HL-60 (cell line): ENCODE measurements at regions not wholly inside any gene's neighbourhood (a gene's known extent, or its start where the extent isn't known, plus 50 kb on each side); places are given as distances from the start of the nearest gene placed in this dataset.

ENCODE experiments used
- DNase-seq, 2 experiments: peaks; one replicate each; pipeline ENCODE4 v3.0.0-alpha.2; 2010 to 2020; ENCODE audit warnings: low read depth in 1 of 2, low spot score in 1 of 2
- H3K27ac ChIP-seq: fragments of 250-450 bp; sonication (Bioruptor Pico); replicated peaks from 2 replicates; pipeline ENCODE4 v1.5.1; 2020; ENCODE audit warnings: mild to moderate bottlenecking, moderate library complexity
- H3K27me3 ChIP-seq: fragments of 250-450 bp; sonication (Bioruptor Pico); 2 replicates; pipeline ENCODE4 v1.5.1; 2021; ENCODE audit warnings: mild to moderate bottlenecking, moderate library complexity; ENCODE audit not compliant: insufficient read depth, poor library complexity, severe bottlenecking
- H3K4me3 ChIP-seq: replicated peaks from 2 replicates; pipeline ENCODE4 v1.5.1; 2011; ENCODE audit warnings: mild to moderate bottlenecking, control low read depth, low read length; ENCODE audit not compliant: insufficient read depth
- GABPA ChIP-seq: IDR thresholded peaks from 2 replicates; pipeline ENCODE4 v1.6.1; 2012; ENCODE audit warnings: low read depth
- POLR2AphosphoS5 ChIP-seq: IDR thresholded peaks from 2 replicates; pipeline ENCODE4 v1.6.1; 2012; ENCODE audit warnings: low read depth
- SPI1 ChIP-seq: IDR thresholded peaks from 2 replicates; pipeline ENCODE4 v1.6.1; 2012; ENCODE audit warnings: low read depth, mild to moderate bottlenecking, borderline replicate concordance
- TF ChIP-seq, protein P1 (sequence below): IDR thresholded peaks from 2 replicates; pipeline ENCODE4 v1.6.1; 2012; ENCODE audit warnings: low read depth; ENCODE audit not compliant: insufficient replicate concordance
- TF ChIP-seq, protein P2 (sequence below): IDR thresholded peaks from one replicate; pipeline ENCODE4 v1.5.1; 2011; ENCODE audit warnings: low read length, control low read depth, inconsistent platforms; ENCODE audit not compliant: insufficient read depth

DNA sequence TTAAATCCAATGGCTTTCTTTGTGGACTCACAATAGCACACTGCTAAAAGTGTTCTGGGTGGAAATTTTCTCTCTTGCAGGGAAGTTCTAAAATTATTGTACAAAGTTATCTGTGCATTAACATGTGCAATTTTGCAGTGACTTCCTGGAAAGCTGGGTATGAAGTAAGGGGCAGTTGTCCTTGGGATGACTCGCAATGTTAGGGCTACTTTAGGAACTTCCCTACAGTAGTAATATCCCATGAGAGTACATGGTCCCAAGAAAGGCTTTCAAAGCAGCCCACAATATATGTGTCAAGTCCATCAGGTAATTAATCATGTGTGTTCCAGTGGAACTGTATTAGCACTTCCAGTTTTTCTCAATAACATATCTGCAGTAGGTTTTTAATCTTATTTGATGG lies 201.0 kb upstream of the UBE2E2 start:
- no peak for DNase-seq
- Histone ChIP-seq H3K27ac (no peak overlapping the region), H3K4me3 (no peak overlapping the region), H3K27me3 (no peaks in the 10 kb centered on the region)
- TF ChIP-seq, protein P1, sequence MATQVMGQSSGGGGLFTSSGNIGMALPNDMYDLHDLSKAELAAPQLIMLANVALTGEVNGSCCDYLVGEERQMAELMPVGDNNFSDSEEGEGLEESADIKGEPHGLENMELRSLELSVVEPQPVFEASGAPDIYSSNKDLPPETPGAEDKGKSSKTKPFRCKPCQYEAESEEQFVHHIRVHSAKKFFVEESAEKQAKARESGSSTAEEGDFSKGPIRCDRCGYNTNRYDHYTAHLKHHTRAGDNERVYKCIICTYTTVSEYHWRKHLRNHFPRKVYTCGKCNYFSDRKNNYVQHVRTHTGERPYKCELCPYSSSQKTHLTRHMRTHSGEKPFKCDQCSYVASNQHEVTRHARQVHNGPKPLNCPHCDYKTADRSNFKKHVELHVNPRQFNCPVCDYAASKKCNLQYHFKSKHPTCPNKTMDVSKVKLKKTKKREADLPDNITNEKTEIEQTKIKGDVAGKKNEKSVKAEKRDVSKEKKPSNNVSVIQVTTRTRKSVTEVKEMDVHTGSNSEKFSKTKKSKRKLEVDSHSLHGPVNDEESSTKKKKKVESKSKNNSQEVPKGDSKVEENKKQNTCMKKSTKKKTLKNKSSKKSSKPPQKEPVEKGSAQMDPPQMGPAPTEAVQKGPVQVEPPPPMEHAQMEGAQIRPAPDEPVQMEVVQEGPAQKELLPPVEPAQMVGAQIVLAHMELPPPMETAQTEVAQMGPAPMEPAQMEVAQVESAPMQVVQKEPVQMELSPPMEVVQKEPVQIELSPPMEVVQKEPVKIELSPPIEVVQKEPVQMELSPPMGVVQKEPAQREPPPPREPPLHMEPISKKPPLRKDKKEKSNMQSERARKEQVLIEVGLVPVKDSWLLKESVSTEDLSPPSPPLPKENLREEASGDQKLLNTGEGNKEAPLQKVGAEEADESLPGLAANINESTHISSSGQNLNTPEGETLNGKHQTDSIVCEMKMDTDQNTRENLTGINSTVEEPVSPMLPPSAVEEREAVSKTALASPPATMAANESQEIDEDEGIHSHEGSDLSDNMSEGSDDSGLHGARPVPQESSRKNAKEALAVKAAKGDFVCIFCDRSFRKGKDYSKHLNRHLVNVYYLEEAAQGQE: no peak
- TF ChIP-seq GABPA: no peak
- no peak for TF ChIP-seq POLR2AphosphoS5
- no peak for TF ChIP-seq SPI1
- TF ChIP-seq, protein P2, sequence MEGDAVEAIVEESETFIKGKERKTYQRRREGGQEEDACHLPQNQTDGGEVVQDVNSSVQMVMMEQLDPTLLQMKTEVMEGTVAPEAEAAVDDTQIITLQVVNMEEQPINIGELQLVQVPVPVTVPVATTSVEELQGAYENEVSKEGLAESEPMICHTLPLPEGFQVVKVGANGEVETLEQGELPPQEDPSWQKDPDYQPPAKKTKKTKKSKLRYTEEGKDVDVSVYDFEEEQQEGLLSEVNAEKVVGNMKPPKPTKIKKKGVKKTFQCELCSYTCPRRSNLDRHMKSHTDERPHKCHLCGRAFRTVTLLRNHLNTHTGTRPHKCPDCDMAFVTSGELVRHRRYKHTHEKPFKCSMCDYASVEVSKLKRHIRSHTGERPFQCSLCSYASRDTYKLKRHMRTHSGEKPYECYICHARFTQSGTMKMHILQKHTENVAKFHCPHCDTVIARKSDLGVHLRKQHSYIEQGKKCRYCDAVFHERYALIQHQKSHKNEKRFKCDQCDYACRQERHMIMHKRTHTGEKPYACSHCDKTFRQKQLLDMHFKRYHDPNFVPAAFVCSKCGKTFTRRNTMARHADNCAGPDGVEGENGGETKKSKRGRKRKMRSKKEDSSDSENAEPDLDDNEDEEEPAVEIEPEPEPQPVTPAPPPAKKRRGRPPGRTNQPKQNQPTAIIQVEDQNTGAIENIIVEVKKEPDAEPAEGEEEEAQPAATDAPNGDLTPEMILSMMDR: no peak

DNA sequence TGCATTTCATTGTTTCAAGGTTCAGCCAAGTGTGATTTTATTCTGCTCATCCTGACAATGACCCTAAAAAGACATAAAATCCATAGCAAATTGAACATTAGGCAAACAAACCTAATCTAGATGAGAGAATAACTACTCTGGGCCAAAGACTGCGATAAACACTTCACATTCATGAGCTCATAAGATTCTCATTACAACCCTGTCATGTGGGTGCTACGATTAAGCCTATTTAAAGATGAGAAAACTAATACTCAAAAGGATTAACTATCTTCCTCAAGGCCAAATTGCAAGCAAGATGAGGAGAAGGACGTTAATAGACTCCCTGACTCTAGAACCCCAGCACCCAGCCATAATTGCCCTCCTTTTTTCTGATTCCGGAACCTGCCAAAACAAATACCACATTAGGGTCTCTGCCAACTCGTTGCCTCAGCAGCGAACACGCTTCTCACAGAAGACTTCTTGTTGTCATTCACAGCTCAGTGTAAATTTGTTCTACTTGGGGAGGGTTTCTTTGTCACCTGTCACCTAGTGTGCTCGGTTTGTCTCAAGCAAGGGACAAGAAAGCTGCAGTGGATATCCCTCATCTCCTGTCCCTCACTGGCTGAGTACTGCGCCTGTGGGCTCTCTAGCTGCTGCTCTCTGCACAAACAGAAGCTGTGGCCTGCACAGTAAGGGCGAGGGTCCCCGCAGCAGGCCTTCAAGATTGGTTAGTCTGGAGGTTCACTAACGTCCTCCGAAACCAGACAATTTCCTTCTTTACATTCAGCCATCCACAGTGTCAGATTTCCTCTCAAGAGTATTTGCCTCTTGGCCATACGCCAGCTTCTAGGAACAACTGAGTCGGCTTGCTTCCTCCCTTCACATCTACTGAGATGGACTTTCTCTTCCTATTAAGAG lies 200.0 kb upstream of the UBE2E2 start:
- no peak for DNase-seq
- Histone ChIP-seq H3K27ac (no peak overlapping the region), H3K4me3 (no peak overlapping the region), H3K27me3 (no peaks in the 10 kb centered on the region)
- TF ChIP-seq SPI1 (no peak), GABPA (no peak), POLR2AphosphoS5 (no peak)
- TF ChIP-seq, protein P1: no peak
- TF ChIP-seq, protein P2: no peak

DNA sequence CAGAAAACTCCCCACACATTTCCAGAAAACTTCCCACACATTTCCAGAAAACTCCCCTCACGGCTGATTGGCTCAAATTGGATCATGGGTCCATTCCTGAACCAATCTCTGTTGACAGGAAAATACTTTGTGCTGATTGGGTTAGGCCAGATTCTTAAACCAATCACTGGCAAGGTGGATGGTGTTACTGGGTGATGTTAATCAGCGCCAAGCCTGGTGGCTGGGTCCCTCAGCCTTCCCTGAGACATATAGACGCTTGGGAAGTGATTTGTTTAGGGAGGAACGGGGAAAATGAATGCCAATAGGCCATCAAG lies 199.4 kb upstream of the UBE2E2 start:
- H3K27me3 ChIP-seq: no peaks in the 10 kb centered on the region
- DNase-seq: no peak
- no peak overlapping the region for H3K27ac ChIP-seq
- TF ChIP-seq POLR2AphosphoS5: no peak
- TF ChIP-seq, protein P2: no peak
- no peak for TF ChIP-seq SPI1
- no peak for TF ChIP-seq GABPA
- TF ChIP-seq, protein P1: no peak
- no peak overlapping the region for H3K4me3 ChIP-seq
